Body of pancreas (tissue), 4 donors: ENCODE measurements at regions not wholly inside any gene's neighbourhood (a gene's known extent, or its start where the extent isn't known, plus 50 kb on each side); places are given as distances from the start of the nearest gene placed in this dataset.

Source experiments
- CTCF ChIP-seq, 7 experiments: fragments of 450-650 bp in 4 of 7; fragments of 200-600 bp in 3 of 7; sonication (generic) in 3 of 7; IDR thresholded peaks; one replicate each; pipeline ENCODE4 v1.5.1; 2016 to 2019; ENCODE audit warnings: antibody characterized with exemption in 7 of 7
- POLR2A ChIP-seq, 3 donors: fragments of 450-650 bp; IDR thresholded peaks; one replicate each; pipeline ENCODE4 v1.6.1; 2016; ENCODE audit warnings: antibody characterized with exemption in 3 of 3, mild to moderate bottlenecking in 2 of 3

- no peak for TF ChIP-seq CTCF (IDR thresholded peaks at IDR 0.05)
- no peak for TF ChIP-seq POLR2A (IDR thresholded peaks at IDR 0.05)
Measured at GRCh38 chr4:128684016-128684415, 125.5 kb upstream of the JADE1 start.
